NT2/D1 (cell line): ENCODE measurements at regions not wholly inside any gene's neighbourhood (a gene's known extent, or its start where the extent isn't known, plus 50 kb on each side); places are given as distances from the start of the nearest gene placed in this dataset.

Experiments
- YY1 ChIP-seq: IDR thresholded peaks from 2 replicates; pipeline ENCODE4 v1.6.1; 2011; ENCODE audit not compliant: insufficient read length, insufficient read depth
- ZNF274 ChIP-seq: IDR thresholded peaks from 2 replicates; pipeline ENCODE4 v1.6.1; 2011; ENCODE audit warnings: mild to moderate bottlenecking, low read depth, low read length

- no peak for TF ChIP-seq ZNF274
- no peak for TF ChIP-seq YY1
Observed at GRCh38 chr7:130962109-130962508, 228.1 kb upstream of the KLF14 start.
